ENCODE measurements at regions not wholly inside any gene's neighbourhood (a gene's known extent, or its start where the extent isn't known, plus 50 kb on each side); places are given as distances from the start of the nearest gene placed in this dataset.

DNA sequence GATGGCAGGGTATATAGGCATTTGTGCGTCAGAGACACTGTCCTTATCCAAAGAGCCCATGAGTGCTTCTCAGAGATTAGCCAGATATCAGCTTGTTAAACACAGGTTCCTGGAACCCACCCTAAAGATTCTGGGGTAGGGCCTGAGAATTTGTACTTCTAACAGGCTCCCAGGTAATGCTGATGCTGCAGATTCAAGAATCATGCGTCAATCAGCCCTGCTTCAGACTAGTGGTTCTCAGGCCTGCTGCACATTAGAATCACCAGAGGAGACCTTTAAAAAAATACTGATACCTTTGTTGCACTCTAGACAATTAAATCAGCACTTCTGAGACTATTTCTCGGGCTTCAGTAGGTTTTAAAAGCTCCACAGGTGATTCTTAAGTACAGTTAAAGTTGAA, 369.5 kb downstream of the MFSD1 start:
- DNase-seq (no peak), ATAC-seq (no peak)
- H3K36me3 ChIP-seq: no peaks in the 10 kb centered on the region
- no peak overlapping the region for H3K4me3 ChIP-seq
- H3K4me1 ChIP-seq: no peaks in the 10 kb centered on the region
- H3K27me3 ChIP-seq (ENCODE audit: low read depth): no peaks in the 10 kb centered on the region
- intact Hi-C loops (cut with DNase I): no loop called here
- H3K9me3 ChIP-seq: no peaks in the 10 kb centered on the region
- TF ChIP-seq, protein P1, sequence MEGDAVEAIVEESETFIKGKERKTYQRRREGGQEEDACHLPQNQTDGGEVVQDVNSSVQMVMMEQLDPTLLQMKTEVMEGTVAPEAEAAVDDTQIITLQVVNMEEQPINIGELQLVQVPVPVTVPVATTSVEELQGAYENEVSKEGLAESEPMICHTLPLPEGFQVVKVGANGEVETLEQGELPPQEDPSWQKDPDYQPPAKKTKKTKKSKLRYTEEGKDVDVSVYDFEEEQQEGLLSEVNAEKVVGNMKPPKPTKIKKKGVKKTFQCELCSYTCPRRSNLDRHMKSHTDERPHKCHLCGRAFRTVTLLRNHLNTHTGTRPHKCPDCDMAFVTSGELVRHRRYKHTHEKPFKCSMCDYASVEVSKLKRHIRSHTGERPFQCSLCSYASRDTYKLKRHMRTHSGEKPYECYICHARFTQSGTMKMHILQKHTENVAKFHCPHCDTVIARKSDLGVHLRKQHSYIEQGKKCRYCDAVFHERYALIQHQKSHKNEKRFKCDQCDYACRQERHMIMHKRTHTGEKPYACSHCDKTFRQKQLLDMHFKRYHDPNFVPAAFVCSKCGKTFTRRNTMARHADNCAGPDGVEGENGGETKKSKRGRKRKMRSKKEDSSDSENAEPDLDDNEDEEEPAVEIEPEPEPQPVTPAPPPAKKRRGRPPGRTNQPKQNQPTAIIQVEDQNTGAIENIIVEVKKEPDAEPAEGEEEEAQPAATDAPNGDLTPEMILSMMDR (IDR thresholded peaks at IDR 0.05): no peak
- no peak overlapping the region for H3K27ac ChIP-seq

DNA sequence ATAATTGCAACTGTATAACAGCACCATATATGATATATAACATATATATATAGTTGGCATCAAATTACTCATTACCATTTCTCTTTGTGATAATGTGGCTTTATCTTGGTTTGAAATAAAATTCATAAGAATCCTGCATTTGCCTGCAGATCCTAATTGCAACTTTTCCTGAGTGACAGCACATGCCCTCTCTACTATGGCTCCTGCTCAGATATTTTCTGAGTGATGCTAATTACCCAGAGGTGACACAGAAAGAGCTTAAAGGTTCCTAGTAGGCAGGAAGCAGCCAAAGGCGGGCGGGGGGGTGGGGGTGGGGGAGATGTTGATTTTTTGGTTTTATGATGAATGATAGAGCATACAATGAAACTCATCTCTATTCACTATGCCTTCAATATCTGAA, 370.6 kb downstream of the MFSD1 start:
- no peaks in the 10 kb centered on the region for H3K27me3 ChIP-seq (ENCODE audit: low read depth)
- ATAC-seq: no peak
- TF ChIP-seq, protein P1 (IDR thresholded peaks at IDR 0.05): no peak

DNA sequence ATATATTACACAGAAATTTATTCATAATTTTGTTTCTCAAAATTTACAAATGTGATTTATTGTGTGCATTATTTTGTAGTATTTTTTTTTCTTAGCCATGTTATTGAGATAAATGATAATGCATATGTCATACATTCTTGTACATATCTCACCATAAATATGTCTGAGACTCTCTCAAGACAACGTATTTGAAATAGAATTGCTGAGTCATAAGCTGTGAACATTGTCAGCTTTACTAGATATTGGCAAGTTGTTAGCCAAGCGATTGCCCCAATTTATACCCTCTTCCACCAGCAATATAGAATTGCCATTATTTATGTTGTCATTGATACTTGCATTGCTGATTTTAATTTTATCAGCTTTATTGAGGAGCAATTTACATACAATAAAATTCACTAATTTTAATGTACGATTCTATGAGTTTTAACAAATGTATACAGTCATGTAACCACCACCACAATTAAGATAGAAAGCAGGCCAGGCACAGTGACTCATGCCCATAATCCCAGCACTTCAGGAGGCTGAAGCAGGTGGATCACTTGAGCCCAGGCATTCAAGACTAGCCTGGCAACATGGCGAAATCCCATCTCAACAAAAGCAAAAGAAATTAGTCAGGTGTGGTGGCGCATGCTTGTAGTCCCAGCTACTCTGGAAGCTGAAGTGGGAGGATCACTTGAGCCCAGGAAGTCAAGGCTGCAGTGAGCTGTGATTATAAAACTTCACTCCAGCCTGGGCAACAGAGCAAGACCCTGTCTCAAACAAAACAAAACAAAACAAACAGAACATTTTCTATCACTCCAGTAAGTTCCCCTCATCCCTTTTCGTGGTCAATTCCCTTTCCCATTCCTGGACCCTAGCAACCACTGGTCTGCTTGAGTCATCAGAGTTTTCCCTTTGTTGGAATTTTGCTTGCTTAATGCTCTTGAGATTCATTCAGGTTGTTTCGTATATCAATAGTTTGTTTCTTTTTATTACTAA, 373.1 kb downstream of the MFSD1 start:
- ATAC-seq: peak in 1 of 2 donors; percentile 13
- Histone ChIP-seq H3K27ac (no peak overlapping the region), H3K4me1 (no peaks in the 10 kb centered on the region), H3K9me3 (no peaks in the 10 kb centered on the region), H3K36me3 (no peaks in the 10 kb centered on the region), H3K27me3 (ENCODE audit: low read depth) (no peaks in the 10 kb centered on the region), H3K4me3 (no peak overlapping the region)
- TF ChIP-seq, protein P1 (IDR thresholded peaks at IDR 0.05): no peak
- intact Hi-C loops (cut with DNase I): no loop called here
- DNase-seq: no peak

More for the DNA sequence above, 370.6 kb downstream of the MFSD1 start:
- DNase-seq: no peak
- Histone ChIP-seq H3K27ac (no peak overlapping the region), H3K9me3 (no peaks in the 10 kb centered on the region), H3K4me1 (no peaks in the 10 kb centered on the region), H3K4me3 (no peak overlapping the region), H3K36me3 (no peaks in the 10 kb centered on the region)
- intact Hi-C loops (cut with DNase I): no loop called here

DNA sequence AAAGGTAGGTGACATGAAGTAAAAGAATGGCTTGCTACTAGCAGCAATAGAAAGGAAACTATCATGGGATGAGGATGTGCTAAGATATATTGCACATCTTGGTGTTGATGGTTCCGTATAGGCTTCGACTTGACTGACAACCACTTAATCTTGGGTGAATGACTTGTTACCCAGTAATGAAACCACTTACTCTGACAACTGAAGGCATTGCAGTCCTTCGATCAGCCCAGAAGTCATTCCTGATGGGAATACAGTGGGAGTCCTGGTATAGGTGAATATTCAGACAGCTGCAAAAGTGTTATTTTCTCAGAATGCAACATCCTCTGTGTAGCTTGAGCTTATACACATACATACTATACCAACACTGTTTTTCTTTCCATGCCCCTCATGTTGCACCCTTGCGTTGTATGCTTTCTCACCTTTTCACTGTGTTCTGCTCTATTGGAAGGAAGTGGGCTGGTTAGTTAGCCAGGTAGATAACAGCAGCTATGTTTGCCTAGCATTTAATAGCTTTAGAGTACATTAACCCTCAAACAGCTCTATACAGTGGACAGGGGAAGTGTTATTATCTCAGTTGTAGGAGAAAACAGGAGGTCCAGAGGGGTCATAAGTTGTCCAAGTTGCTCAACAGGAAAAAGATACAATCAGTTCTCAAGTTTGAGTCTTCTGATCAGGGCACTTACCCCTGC, 376.5 kb downstream of the MFSD1 start:
- H3K27me3 ChIP-seq (ENCODE audit: low read depth): no peaks in the 10 kb centered on the region
- no peak overlapping the region for H3K4me3 ChIP-seq
- H3K4me1 ChIP-seq: no peaks in the 10 kb centered on the region
- no peak overlapping the region for H3K27ac ChIP-seq
- no peaks in the 10 kb centered on the region for H3K36me3 ChIP-seq
- TF ChIP-seq, protein P1 (IDR thresholded peaks at IDR 0.05): no peak
- intact Hi-C loops (cut with DNase I): no loop called here
- DNase-seq (no peak), ATAC-seq (no peak)
- H3K9me3 ChIP-seq: no peaks in the 10 kb centered on the region

DNA sequence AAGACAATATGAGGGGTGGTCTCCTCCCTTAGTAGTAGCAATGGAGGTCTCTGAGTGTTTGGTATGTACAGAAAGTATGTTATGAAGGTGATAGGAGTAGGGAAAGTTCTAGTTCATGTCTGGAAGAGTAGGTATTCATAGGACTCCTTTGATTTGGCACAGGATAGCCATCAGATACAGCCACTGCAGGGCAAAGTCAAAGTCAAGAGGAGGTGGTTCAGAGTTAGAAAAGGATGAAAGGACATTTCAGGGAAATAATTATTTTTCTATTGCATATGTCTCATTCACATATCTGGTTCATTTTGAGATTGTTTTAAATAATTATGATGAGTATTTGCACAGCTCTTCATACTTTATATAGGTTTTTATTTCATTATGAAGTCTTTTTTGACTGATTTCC, 381.1 kb downstream of the MFSD1 start:
- Histone ChIP-seq H3K4me3 (no peak overlapping the region), H3K27me3 (ENCODE audit: low read depth) (no peaks in the 10 kb centered on the region), H3K27ac (no peak overlapping the region), H3K36me3 (no peaks in the 10 kb centered on the region), H3K4me1 (no peaks in the 10 kb centered on the region), H3K9me3 (no peaks in the 10 kb centered on the region)
- intact Hi-C loops (cut with DNase I): no loop called here
- TF ChIP-seq, protein P1 (IDR thresholded peaks at IDR 0.05): no peak
- ATAC-seq (no peak), DNase-seq (no peak)
